ENCODE measurements at regions not wholly inside any gene's neighbourhood (a gene's known extent, or its start where the extent isn't known, plus 50 kb on each side); places are given as distances from the start of the nearest gene placed in this dataset.
"Not testable (repeated sequence)": the region's sequence is repeated elsewhere in the genome, so short reads cannot be mapped to it uniquely, and the experiment has no call there.

DNA sequence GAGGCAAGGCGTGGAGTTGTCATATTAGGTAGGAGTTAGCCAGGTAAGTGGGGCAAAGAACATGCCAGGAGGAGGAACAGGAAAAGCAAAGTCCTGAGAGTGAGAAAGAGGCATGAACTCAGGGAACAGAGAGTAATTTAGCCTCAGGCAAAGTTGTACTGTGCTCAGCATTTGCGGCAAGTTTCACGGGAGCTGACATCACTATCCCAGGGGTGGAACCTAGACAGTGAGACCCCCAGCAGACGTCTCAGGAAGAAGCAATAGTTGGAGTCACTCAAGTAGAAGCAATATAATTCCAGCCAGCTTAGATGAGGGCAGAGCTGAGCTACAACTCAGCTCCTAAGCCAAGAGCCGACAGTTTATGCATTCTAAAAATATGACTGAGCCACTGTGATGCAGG is 426.0 kb upstream of the ISX start:
- DNase-seq (ENCODE audit: low read depth), result no peak
- TF ChIP-seq CTCF (conservative IDR thresholded peaks at IDR 0.05; ENCODE audit: control insufficient read depth, insufficient read depth, low read depth, low read length), result no peak
- no peak overlapping the region for H3K4me3 ChIP-seq (ENCODE audit: control insufficient read depth, low read depth, low read length)

GRCh38 chr22:34645375-34645774 is 420.6 kb upstream of the ISX start:
- DNase-seq (ENCODE audit: low read depth), result no peak
- H3K4me3 ChIP-seq (ENCODE audit: control insufficient read depth, low read depth, low read length), result no peak overlapping the region
- TF ChIP-seq CTCF (conservative IDR thresholded peaks at IDR 0.05; ENCODE audit: control insufficient read depth, insufficient read depth, low read depth, low read length), result no peak

GRCh38 chr22:34669001-34669400 is 397.0 kb upstream of the ISX start:
- no peak for TF ChIP-seq CTCF (conservative IDR thresholded peaks at IDR 0.05; ENCODE audit: control insufficient read depth, insufficient read depth, low read depth, low read length)
- H3K4me3 ChIP-seq (ENCODE audit: control insufficient read depth, low read depth, low read length), result no peak overlapping the region
- DNase-seq (ENCODE audit: low read depth), result peak; percentile 5

GRCh38 chr22:34683031-34683430 is 382.9 kb upstream of the ISX start:
- not testable (repeated sequence) for H3K4me3 ChIP-seq (ENCODE audit: control insufficient read depth, low read depth, low read length); DNase-seq (ENCODE audit: low read depth)

DNA sequence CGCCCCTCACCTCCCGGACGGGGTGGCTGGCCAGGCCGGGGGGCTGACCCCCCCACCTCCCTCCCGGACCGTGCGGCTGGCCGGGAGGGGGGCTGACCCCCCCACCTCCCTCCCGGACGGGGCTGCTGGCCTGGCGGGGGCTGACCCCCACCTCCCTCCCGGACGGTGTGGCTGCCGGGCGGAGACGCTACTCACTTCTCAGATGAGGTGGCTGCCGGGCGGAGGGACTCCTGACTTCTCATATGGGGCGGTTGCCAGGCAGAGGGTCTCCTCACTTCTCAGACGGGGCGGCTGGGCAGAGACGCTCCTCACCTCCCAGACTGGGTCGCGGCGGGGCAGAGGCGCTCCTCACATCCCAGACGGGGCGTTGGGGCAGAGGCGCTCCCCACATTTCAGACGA is 381.7 kb upstream of the ISX start:
- DNase-seq (ENCODE audit: low read depth); H3K4me3 ChIP-seq (ENCODE audit: control insufficient read depth, low read depth, low read length): not testable (repeated sequence)

DNA sequence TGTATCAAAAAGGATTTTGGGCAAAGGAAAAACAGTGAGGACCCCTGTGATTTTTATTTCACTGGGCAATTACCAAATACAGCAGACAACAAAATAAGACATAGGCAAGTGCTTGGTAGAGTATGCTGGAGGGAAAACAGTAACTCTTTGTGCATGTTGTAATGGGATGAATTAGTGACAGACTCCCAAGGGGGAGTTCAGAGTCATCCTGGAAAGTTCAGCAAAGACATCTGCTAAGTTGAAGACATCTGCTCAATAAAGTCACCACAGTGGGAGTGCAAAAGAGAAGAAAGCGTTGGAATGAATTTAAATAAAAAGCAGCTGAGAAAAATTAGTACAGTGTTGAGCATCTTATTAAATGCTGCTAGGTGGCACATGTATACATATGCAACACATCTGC is 378.8 kb upstream of the ISX start:
- DNase-seq (ENCODE audit: low read depth), result no peak

GRCh38 chr22:34688825-34689224 is 377.1 kb upstream of the ISX start:
- no peak for DNase-seq (ENCODE audit: low read depth)
- TF ChIP-seq CTCF (conservative IDR thresholded peaks at IDR 0.05; ENCODE audit: control insufficient read depth, insufficient read depth, low read depth, low read length), result no peak

More for the DNA sequence above, 378.8 kb upstream of the ISX start:
- TF ChIP-seq CTCF (conservative IDR thresholded peaks at IDR 0.05; ENCODE audit: control insufficient read depth, insufficient read depth, low read depth, low read length), result no peak
- H3K4me3 ChIP-seq (ENCODE audit: control insufficient read depth, low read depth, low read length), result no peak overlapping the region

DNA sequence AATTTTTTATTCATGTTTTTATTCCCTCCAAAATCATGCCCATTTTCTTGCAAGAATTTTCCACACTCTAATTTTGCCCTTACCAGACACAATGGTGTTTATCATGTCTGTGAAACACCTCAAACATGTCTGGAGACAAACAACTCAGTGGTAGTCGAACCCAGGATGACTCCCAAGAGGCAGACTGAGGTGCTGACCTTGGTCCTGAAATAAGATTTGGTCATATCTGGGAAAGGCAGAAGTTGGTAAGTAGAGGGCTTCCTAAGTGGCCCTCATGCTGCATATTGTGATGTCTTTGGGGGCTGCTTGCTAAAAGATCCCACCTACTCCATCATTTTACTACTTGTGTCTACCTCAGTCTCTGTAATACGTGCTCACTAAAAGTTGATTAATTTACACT is 369.4 kb upstream of the ISX start:
- TF ChIP-seq CTCF (conservative IDR thresholded peaks at IDR 0.05; ENCODE audit: control insufficient read depth, insufficient read depth, low read depth, low read length), result no peak
- DNase-seq (ENCODE audit: low read depth), result no peak
- no peak overlapping the region for H3K4me3 ChIP-seq (ENCODE audit: control insufficient read depth, low read depth, low read length)

More at GRCh38 chr22:34688825-34689224, 377.1 kb upstream of the ISX start:
- no peak overlapping the region for H3K4me3 ChIP-seq (ENCODE audit: control insufficient read depth, low read depth, low read length)
